ENCODE measurements at regions not wholly inside any gene's neighbourhood (a gene's known extent, or its start where the extent isn't known, plus 50 kb on each side); places are given as distances from the start of the nearest gene placed in this dataset.

DNA sequence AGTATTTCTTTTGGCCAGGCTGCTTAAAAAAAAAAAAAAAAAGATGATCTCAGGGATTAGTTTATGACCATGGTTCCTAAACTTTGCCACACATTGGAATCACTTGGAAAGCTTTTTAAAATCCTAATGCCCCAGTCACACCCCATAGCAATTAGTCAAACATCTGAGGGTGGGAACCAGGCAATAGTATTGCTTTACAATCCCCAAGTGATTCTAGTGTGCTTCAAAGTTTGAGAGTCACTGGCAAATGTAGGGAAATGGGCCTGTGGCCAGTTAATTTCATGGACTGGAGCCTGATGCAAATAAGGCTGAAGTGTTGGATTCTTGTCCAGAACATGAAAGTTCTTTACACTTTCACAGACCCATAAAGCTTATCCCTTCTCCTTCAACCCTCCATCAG, 374.6 kb upstream of the ESRRG start:
- DNase-seq (ENCODE audit: insufficient read length, low spot score): no peak
- no peak for FAIRE-seq

DNA sequence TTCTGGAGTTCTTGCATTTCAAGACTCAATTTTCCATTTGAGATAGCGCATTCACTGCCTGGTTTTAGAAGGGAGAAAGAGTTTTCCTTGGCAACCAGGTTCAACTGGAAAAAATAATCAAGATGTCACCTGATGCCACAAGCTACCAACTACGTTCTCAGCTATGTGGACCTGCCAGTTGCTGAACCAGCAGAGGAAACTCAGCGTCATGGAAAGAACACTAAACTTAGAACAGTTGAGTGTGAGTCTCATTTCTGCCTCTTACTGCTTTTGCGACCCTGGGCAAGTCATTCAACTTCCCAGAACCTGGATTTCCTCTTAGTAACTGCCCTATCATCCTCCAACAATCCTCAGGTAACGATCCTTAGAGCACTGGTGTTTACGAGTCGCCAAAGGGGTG, 373.0 kb upstream of the ESRRG start:
- DNase-seq (ENCODE audit: insufficient read length, low spot score): no peak
- FAIRE-seq: no peak

GRCh38 chr1:217095050-217095622, 371.9 kb upstream of the ESRRG start:
- FAIRE-seq (no peak), DNase-seq (ENCODE audit: insufficient read length, low spot score) (no peak)

DNA sequence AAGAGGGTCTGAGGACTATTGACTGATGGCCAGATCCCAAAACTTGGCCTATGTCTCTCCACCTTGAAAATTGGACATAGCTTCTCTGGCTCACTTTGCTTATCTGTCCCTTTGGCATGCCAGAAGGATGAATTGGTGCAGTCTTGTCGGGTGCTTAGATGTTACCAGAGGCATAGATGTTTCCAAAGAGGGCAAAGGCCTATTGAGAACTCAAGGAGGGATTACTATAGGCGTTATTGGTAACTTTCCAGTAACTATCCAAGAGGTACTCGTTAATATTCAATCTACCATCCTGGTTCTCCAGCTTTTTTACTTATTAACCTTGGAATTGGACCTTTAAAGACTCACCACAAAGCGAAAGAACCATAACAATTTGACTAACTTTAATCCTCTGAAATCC, 368.3 kb upstream of the ESRRG start:
- FAIRE-seq (no peak), DNase-seq (ENCODE audit: insufficient read length, low spot score) (no peak)

DNA sequence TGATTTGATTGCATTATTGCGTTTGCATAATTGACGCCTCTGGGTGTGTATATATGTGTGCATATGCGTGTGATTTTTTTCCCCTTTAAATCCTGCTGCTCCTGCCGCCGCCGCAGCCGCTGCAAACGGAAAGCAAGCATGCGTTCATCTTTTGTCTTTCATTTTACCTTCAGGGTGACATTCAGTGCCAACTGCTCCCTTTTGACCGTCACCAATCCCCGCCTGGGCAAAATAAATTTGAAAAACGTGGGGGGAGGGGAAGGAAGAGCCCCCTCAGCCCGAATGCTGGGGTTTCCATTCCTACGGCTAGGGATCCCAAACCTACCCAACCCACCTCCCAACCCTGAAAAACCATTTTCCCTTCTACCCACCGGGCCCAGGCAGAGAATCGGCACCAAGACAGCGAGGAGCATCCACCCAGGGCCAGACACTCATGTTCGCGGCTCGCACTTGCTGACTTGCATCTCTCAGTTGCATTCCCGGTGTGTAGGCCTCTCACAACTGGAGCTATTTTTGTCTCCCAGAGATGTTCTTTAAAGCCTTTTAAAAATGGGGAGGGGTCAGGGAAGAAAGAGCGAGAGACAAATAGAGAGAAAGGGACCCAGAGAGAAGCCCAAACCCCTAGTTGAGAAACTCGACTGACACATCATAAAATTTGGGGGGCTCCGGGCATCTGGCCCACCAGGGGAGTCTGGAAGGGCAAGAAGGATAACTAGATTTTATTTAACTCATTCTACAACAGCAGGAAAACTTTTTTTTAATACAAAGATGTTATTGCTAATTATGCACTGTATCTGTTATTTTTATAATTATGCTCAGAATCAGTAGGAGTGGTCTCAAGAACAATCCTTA, 367.1 kb upstream of the ESRRG start:
- DNase-seq (ENCODE audit: insufficient read length, low spot score) (no peak), FAIRE-seq (no peak)

DNA sequence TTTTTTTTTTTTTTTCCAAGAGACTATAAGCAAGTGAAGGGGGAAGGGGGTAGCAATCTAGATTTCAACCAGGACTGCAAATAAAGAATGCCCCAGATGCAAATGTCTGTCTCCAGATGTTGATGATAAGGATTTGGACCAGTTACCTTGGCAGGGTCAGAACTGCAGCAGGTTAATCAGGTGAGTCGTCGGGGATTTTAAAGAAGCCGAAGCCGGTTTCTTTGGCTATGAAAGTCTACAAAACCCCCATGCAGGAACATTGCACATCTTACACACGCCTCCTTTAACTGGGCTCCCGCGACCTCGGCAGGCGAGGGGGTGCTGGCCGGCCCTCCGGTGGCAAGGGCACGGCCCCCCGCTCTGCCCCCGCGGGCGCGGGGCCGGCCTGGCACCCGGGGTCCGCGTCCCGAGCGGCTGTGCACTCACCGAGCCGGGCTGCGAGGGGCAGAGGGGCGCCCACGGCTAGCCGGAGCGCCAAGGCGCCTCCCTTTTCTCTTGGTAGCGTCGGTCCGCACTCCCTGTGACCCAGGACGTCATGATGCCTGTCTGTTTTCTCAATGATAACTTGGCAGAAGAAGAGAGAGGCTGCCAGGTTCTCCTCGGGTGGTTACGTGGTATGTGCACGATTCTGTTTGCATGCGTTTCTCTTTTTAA, 366.3 kb upstream of the ESRRG start:
- FAIRE-seq (no peak), DNase-seq (ENCODE audit: insufficient read length, low spot score) (no peak)

- FAIRE-seq: no peak
- no peak for DNase-seq (ENCODE audit: insufficient read length, low spot score)
Measured at GRCh38 chr1:217088521-217089284, 365.5 kb upstream of the ESRRG start.

DNA sequence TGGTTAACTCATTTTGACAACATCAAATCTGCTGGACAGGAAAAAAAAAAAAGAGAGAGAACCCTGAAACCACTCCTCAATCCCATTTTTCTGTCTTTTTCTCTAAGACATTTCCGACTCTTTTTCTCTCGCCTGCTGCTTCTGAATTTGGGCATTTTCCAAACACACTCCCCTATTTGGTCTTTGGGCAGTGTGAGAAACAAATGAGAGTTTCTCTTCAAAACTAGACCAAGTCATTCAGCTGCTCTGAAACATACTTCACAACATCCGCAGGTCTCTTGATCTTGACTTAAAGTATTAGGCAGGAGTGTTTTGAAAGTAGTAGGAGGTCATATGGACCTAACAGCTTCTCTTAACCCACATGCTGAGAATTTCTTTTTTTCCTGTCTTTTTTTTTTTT, 364.8 kb upstream of the ESRRG start:
- no peak for DNase-seq (ENCODE audit: insufficient read length, low spot score)
- FAIRE-seq: no peak

- DNase-seq (ENCODE audit: insufficient read length, low spot score): no peak
- no peak for FAIRE-seq
Measured at GRCh38 chr1:217079584-217079983, 356.4 kb upstream of the ESRRG start.

GRCh38 chr1:217078959-217079358, 355.7 kb upstream of the ESRRG start:
- FAIRE-seq (no peak), DNase-seq (ENCODE audit: insufficient read length, low spot score) (no peak)

DNA sequence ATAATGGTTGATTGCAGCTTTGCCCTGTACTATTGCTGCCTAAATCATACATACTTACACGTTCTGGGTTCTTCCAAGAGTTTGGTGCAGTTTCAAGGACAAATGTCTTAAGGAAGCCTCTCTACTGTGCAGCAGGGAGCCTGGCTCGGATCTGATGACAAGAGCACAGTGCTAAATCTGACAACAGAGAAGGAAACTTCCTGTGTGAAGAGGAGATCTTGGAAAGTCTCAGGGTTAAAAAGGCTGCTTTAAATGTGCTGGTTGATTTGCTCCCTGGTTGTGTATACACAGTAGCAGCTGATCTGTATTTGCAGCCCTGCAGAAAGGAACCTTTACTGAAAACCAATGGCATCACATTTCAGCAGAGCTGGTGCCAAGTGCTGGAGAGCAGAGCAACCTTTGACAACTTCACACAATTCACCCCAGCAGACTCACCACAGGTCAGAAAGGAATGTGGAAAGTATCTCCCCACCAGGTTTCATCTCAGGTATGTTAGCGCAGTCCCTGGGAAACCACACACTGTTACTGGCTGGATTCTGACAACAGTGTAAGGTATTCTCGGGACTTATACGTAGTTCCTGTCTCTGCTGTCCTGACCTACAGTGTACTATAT, 355.0 kb upstream of the ESRRG start:
- FAIRE-seq: no peak
- no peak for DNase-seq (ENCODE audit: insufficient read length, low spot score)

DNA sequence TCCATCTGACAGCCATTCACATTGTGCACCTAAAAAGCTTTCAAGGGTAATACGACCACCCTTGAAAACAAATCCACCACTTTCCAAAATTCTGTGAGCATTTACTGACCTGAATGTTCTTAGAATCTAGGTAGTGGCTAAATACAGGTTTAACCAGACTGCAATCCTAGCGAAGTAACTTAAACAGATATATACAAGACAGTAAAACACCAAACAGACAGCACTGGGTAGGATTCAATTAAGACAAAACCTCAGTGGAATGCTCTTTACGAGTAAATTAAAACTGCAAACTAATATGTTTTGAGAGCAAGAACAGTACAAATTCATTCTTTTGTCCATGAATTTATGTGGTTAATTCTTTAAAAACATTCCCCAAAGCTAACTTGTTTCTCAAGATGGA, 354.2 kb upstream of the ESRRG start:
- DNase-seq (ENCODE audit: insufficient read length, low spot score) (no peak), FAIRE-seq (no peak)

- no peak for FAIRE-seq
Measured at GRCh38 chr1:217076902-217077301, 353.7 kb upstream of the ESRRG start.

GRCh38 chr1:217072926-217073325, 349.7 kb upstream of the ESRRG start:
- DNase-seq (ENCODE audit: insufficient read length, low spot score): no peak
- no peak for FAIRE-seq

More at GRCh38 chr1:217076902-217077301, 353.7 kb upstream of the ESRRG start:
- DNase-seq (ENCODE audit: insufficient read length, low spot score): no peak

GRCh38 chr1:217067642-217068041, 344.4 kb upstream of the ESRRG start:
- DNase-seq (ENCODE audit: insufficient read length, low spot score) (no peak), FAIRE-seq (no peak)

DNA sequence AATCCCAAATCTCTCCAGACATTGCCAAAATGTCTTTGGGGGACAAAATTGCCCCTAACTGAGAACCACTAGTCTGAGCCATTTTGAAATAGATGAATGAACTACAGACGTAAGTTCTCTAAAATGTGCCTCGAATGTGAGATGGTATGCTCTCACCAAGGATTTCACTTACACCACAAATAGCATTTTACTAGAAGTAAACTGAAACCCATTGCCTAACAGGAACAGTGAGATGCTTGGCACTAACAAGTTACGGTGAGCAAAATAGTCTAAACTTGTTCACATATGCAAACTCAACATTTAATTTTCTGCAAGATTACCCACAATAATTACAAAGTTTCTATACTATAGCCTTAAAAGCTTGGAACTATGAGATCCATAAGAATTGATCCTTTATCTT, 343.6 kb upstream of the ESRRG start:
- DNase-seq (ENCODE audit: insufficient read length, low spot score): no peak

GRCh38 chr1:217063172-217063908, 340.1 kb upstream of the ESRRG start:
- FAIRE-seq: no peak
- no peak for DNase-seq (ENCODE audit: insufficient read length, low spot score)

More for the DNA sequence above, 343.6 kb upstream of the ESRRG start:
- no peak for FAIRE-seq

- no peak for FAIRE-seq
- no peak for DNase-seq (ENCODE audit: insufficient read length, low spot score)
Measured at GRCh38 chr1:217062586-217062985, 339.4 kb upstream of the ESRRG start.

DNA sequence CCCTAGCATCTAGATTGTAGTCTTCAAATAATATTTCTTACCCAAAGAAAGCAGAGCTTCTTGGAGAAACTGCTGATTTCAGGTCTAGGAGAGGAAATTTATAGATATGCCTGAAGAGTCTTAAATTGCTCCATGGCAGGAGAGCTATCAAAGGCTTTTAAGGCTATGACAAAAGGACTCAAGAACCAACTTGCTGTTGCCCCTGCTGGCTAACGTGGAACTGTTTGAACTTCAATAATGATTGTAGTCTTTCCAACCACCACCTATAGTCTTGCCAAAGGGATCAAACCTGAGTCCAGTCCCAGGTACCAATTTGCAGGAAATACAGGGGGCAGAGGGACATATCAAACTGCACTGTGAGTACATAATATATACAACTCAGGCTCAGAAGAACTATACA, 336.2 kb upstream of the ESRRG start:
- FAIRE-seq (no peak), DNase-seq (ENCODE audit: insufficient read length, low spot score) (no peak)

DNA sequence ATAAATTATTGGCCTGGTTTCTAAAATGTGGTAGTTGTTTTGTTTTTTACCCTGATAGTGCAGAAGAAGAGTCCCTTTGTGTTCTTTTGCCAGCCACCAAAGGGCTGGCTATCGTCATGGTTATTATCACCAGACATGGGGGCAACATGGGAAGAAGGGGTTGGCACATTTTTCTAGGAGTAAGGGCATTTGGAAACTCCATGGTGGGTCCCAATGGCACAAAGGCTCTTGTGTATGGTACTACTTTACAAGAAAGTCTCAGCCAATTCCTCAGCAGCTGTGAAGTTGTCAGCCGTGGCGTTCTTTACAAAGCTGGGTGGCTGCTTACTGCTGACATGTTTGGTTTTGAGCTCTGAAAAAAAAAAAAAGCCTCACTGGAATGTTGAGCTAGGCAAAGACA, 330.4 kb upstream of the ESRRG start:
- no peak for DNase-seq (ENCODE audit: insufficient read length, low spot score)
- FAIRE-seq: no peak
